ENCODE measurements at regions not wholly inside any gene's neighbourhood (a gene's known extent, or its start where the extent isn't known, plus 50 kb on each side); places are given as distances from the start of the nearest gene placed in this dataset.

DNA sequence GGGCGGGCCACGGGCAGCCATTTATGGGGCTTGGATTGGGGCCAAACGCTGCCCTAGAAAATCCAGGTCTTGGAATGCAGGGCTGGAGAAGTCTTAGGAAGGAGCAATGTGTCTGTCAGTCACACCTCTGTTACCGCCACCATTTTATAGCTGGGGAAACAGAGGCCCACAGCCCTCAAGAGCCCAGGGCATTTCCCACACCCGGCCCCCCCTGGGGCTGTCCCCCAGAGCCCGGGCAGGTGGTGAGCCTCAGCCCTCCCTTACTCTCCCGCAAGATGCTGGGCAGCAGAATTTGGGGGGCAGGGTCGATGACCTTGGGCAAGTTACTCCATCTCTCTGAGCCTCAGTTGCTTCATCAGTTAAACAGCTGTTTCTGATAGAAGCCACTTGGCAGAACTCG is 508.2 kb downstream of the SHQ1 start:
- H3K4me1 ChIP-seq (ENCODE audit: control insufficient read depth, insufficient read depth, low read length), result peaks cover 39% of the 10 kb centered on the region
- no peaks in the 10 kb centered on the region for H3K27me3 ChIP-seq (ENCODE audit: control insufficient read depth, insufficient read depth, low read length)
- H3K4me3 ChIP-seq (ENCODE audit: low read length), result no peak overlapping the region
- no peaks in the 10 kb centered on the region for H3K36me3 ChIP-seq (ENCODE audit: insufficient read depth, low read length)
- no peak overlapping the region for H3K4me2 ChIP-seq (ENCODE audit: low read length)
- no peak overlapping the region for H3K9ac ChIP-seq (ENCODE audit: low read depth, low read length)
- H3K9me3 ChIP-seq (replicated peaks; ENCODE audit: low read length), result peaks cover 12% of the 10 kb centered on the region

DNA sequence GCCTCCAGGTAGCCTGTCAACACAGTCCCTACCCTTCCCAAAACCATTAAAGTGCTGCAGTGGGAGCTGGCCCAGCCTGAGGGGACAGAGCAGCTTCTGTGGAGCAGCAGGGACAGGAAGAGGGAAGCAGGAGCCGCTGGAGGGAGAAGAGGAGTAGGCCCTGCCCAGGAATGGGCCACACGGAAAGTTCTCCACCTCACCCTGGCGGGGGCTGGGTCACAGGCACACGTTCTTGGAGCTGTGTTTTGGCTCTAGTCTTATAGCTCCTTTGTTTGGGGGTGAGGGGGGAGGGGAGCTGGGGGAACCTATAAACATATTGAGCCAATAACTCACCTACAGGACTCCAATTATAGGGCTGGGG is 508.6 kb downstream of the SHQ1 start:
- peaks cover 39% of the 10 kb centered on the region for H3K4me1 ChIP-seq (ENCODE audit: control insufficient read depth, insufficient read depth, low read length)
- peak overlapping the region; percentile 6 for H3K4me3 ChIP-seq (ENCODE audit: low read length)
- H3K36me3 ChIP-seq (ENCODE audit: insufficient read depth, low read length), result no peaks in the 10 kb centered on the region
- H3K4me2 ChIP-seq (ENCODE audit: low read length), result peak overlapping the region; percentile 21
- no peaks in the 10 kb centered on the region for H3K27me3 ChIP-seq (ENCODE audit: control insufficient read depth, insufficient read depth, low read length)
- peak overlapping the region; percentile 53 for H3K9ac ChIP-seq (ENCODE audit: low read depth, low read length)
- H3K9me3 ChIP-seq (replicated peaks; ENCODE audit: low read length), result peaks cover 12% of the 10 kb centered on the region

DNA sequence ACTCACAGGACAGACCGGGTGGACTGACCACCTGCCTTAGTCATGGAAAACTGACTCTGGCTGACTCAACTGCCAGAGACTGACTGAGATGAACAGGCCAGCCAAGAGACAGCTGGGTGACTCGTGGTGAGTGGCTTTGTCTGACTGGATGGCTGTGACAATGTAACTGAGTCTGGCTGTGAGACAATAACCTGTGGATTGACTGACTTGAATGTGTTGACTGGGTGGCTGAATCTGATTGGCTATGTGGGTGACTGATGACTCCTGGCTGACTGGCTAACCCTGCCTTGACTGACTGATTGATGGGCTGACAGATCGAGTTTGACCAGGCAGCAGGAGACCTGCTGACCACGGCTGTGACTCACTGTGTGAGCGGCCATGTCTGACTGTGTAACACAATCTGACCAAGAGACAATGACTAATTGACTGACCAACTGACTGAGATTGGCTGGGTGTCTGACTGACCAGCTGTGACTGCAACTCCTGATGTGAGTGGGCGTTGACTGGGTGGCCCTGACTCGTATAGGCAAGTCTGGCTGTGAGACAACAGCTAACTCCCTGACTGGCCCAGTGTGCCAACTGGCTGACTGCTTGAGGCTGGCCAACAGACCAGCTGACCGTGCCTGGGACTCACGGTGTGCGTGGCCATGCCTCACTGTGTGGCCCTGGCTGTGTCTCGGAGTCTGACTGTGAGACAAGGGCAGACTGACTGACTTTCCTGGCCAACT is 509.1 kb downstream of the SHQ1 start:
- peaks cover 12% of the 10 kb centered on the region for H3K9me3 ChIP-seq (replicated peaks; ENCODE audit: low read length)
- H3K4me1 ChIP-seq (ENCODE audit: control insufficient read depth, insufficient read depth, low read length), result peaks cover 39% of the 10 kb centered on the region
- H3K27me3 ChIP-seq (ENCODE audit: control insufficient read depth, insufficient read depth, low read length), result no peaks in the 10 kb centered on the region
- peak overlapping the region; percentile 6 for H3K4me3 ChIP-seq (ENCODE audit: low read length)
- H3K9ac ChIP-seq (ENCODE audit: low read depth, low read length), result peak overlapping the region; percentile 53
- H3K36me3 ChIP-seq (ENCODE audit: insufficient read depth, low read length), result no peaks in the 10 kb centered on the region
- peak overlapping the region; percentile 21 for H3K4me2 ChIP-seq (ENCODE audit: low read length)

DNA sequence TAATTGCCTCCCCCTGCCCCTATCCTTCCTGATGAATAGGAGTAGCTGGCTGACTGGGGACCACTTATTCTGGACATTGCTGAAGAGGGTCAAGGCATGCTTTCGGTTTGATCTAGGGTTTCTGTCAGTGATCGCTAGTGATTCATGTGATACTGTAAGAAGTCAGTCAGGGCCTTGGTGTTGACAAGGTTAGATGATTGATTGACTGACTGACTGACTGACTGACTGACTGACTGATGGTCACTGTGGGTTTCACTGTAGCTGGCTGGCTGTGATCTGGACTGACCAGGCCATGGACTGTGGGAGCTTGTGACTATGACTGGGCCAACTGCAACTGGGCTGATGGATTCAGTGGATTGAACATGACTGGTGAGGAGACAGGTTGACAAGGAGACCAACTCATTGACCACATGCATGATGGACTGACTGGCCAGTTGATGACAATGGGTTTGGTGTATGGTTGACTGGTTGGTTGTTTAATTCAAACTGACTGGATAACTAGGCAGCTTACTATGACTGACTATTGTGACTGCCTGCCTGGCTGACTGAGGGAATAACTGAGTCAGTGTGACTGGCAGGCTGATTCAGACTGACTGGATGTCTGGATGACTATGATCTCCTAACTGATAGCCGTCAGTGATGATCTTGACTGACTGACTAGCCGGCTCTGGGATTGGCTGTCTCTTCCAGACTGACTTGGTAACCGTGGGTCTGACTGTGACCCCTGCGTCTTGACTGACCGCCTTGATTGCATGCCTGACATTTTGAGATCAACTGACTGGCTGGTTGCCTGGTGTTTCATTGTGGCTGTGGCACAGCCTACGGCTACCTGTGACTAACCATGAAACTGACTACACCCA is 509.9 kb downstream of the SHQ1 start:
- Histone ChIP-seq H3K4me1 (ENCODE audit: control insufficient read depth, insufficient read depth, low read length) (peaks cover 34% of the 10 kb centered on the region), H3K36me3 (ENCODE audit: insufficient read depth, low read length) (no peaks in the 10 kb centered on the region), H3K4me2 (ENCODE audit: low read length) (no peak overlapping the region), H3K27me3 (ENCODE audit: control insufficient read depth, insufficient read depth, low read length) (no peaks in the 10 kb centered on the region), H3K9me3 (replicated peaks; ENCODE audit: low read length) (peaks cover 12% of the 10 kb centered on the region), H3K9ac (ENCODE audit: low read depth, low read length) (peak overlapping the region; percentile 2), H3K4me3 (ENCODE audit: low read length) (no peak overlapping the region)

DNA sequence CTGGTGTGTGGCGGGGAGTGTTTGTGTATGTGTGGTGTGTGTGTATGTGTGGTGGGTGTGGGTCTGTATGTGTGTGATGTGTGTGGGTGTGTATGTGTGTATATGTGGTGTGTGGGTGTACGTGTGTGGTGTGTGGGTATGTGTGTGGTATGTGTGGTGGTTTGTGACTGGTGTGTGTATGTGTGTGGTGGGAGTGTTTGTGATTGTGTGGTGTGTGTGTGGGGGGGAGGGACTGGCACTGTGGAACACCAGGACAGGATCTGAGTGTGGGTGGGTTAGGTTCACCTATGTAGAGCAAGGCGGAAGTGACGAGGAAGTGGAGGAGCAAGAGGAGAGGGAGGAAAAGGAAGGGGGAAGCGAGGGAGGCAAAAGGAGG is 510.8 kb downstream of the SHQ1 start:
- H3K36me3 ChIP-seq (ENCODE audit: insufficient read depth, low read length), result no peaks in the 10 kb centered on the region
- H3K9me3 ChIP-seq (replicated peaks; ENCODE audit: low read length), result peaks cover 12% of the 10 kb centered on the region
- peak overlapping the region; percentile 56 for H3K4me2 ChIP-seq (ENCODE audit: low read length)
- no peak overlapping the region for H3K9ac ChIP-seq (ENCODE audit: low read depth, low read length)
- H3K4me3 ChIP-seq (ENCODE audit: low read length), result no peak overlapping the region
- peaks cover 27% of the 10 kb centered on the region for H3K4me1 ChIP-seq (ENCODE audit: control insufficient read depth, insufficient read depth, low read length)
- peaks cover 3% of the 10 kb centered on the region for H3K27me3 ChIP-seq (ENCODE audit: control insufficient read depth, insufficient read depth, low read length)

DNA sequence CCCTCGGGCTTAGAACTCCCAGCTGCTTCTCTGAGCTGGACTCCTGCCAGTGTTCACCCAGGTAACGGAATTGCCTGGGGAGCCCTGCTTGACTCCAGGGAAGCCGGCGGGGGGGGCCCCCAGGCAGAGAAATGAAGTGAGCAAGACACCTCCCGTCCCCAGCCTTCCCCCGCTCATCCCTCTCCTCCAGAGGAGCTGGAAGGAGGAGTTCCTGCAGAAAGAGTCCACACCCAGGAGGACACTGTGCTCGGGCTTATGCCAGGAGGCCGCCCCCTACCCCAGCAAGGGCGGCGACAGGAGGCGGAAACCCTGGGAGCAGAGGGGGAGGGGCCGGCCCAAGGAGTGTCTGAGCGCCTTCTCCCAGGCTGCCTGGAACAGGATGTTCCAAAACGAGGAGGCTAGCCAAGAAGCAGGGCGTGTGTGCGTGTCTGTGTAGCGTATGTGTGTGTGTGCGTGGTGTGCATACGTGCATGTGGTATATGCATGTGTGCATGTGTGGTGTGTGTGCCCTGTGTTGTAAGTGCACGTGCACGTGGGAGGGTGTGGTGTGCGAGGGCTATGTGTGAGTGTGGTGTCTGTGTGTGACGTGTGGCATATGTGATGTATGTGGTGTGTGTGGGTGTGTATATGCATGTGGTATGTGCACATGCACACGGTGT is 511.3 kb downstream of the SHQ1 start:
- H3K4me1 ChIP-seq (ENCODE audit: control insufficient read depth, insufficient read depth, low read length), result peaks cover 26% of the 10 kb centered on the region
- H3K9ac ChIP-seq (ENCODE audit: low read depth, low read length), result no peak overlapping the region
- peaks cover 9% of the 10 kb centered on the region for H3K27me3 ChIP-seq (ENCODE audit: control insufficient read depth, insufficient read depth, low read length)
- no peaks in the 10 kb centered on the region for H3K36me3 ChIP-seq (ENCODE audit: insufficient read depth, low read length)
- H3K4me2 ChIP-seq (ENCODE audit: low read length), result peak overlapping the region; percentile 56
- peaks cover 12% of the 10 kb centered on the region for H3K9me3 ChIP-seq (replicated peaks; ENCODE audit: low read length)
- no peak overlapping the region for H3K4me3 ChIP-seq (ENCODE audit: low read length)

DNA sequence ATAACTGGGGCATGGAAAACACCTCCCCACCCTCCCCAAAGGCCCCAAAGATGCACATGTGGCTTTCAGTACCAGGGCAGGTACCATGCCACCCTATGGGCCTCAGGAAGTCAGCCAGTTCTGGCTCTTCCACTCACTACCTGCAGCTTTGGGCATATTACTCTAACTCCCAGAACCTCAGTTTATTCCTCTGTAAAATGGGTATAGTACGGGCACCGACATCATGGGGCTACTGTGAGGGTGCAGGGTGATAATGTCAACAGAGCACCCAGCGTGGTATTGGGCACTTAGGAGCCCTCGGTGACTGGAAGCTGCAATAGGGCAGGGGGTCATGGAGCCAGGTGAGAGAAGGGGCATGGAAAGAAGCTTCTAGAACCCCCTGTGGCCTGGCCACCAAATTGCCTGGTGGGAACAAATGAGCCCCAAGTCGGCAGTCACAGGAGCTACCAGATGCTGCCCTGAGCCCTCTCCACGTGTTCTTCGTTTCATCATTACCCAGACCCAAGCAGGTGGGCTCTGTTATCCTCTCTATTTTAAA is 512.1 kb downstream of the SHQ1 start:
- Histone ChIP-seq H3K9ac (ENCODE audit: low read depth, low read length) (no peak overlapping the region), H3K27me3 (ENCODE audit: control insufficient read depth, insufficient read depth, low read length) (peaks cover 9% of the 10 kb centered on the region), H3K9me3 (replicated peaks; ENCODE audit: low read length) (peaks cover 12% of the 10 kb centered on the region), H3K4me3 (ENCODE audit: low read length) (no peak overlapping the region), H3K4me2 (ENCODE audit: low read length) (no peak overlapping the region), H3K4me1 (ENCODE audit: control insufficient read depth, insufficient read depth, low read length) (peaks cover 26% of the 10 kb centered on the region), H3K36me3 (ENCODE audit: insufficient read depth, low read length) (no peaks in the 10 kb centered on the region)

DNA sequence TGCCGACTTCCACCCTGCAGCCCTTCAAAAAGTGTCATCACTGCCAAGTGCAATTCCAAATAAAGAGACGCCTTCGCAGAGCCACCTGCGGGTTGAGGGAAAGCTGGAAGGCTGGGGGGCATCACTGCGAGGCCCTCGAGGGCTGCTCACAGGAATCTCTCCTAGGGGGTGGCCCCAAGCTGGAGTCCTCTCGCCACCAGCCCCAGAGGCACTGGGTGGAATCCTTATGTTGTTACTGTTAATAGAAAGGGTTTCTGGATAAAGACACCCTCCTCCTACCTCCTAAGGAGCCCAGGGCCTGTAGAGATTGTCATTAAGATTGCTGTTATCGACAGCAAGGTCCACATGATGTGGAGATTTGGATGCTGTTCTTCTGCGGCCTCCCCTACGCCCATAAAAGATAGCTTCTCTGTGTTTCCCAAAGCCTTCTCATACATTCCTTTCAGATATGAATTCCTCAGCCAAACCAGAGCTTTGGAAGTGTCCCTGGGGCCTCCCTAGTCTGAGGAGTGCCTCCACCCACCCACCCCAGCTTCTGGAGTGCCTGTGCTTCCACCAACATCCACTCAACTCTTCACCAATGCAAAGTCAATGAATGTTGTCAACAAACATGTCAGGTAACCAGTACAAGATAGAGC is 512.7 kb downstream of the SHQ1 start:
- Histone ChIP-seq H3K27me3 (ENCODE audit: control insufficient read depth, insufficient read depth, low read length) (peaks cover 9% of the 10 kb centered on the region), H3K9me3 (replicated peaks; ENCODE audit: low read length) (peaks cover 12% of the 10 kb centered on the region), H3K4me2 (ENCODE audit: low read length) (no peak overlapping the region), H3K4me1 (ENCODE audit: control insufficient read depth, insufficient read depth, low read length) (peaks cover 26% of the 10 kb centered on the region), H3K4me3 (ENCODE audit: low read length) (no peak overlapping the region), H3K9ac (ENCODE audit: low read depth, low read length) (no peak overlapping the region), H3K36me3 (ENCODE audit: insufficient read depth, low read length) (no peaks in the 10 kb centered on the region)

DNA sequence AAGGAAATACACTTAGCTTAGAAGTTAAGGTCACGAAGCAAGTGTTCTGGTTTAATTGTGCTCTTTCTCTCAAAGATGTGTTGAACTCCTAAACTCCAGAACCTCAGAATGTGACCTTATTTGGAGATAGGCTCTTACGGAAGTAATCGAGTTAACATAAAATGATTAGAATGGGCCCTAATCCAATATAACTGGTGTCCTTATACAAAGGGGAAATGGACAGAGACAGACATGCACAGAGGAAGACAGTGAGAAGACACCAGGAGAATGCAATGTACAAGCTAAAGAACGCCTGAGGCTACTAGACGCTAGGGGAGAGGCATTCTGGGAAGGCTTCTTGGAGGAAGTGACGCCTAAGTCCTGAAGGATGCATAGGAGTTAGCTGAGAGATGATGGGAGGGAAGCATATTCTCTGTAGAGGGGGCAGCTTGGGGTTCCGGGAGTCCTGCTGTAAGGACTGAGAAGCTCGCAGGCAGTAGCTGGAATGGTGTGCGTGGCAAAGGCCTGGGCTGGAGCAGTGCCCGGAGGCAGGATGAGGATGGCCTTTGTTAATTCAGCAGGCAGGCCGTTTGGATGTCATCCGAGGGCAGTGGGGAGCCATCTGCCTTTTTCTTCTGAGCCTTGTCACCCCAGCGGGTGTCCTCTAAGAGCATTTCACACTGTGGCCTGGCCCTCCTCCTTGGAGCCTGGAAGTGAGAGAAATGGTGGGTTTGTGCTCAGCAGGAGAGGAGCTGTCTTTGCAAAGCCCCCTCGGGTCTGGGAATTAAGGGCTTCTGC is 513.4 kb downstream of the SHQ1 start:
- peaks cover 11% of the 10 kb centered on the region for H3K27me3 ChIP-seq (ENCODE audit: control insufficient read depth, insufficient read depth, low read length)
- no peaks in the 10 kb centered on the region for H3K36me3 ChIP-seq (ENCODE audit: insufficient read depth, low read length)
- H3K9me3 ChIP-seq (replicated peaks; ENCODE audit: low read length), result peaks cover 12% of the 10 kb centered on the region
- H3K4me1 ChIP-seq (ENCODE audit: control insufficient read depth, insufficient read depth, low read length), result peaks cover 26% of the 10 kb centered on the region
- H3K9ac ChIP-seq (ENCODE audit: low read depth, low read length), result no peak overlapping the region
- H3K4me3 ChIP-seq (ENCODE audit: low read length), result no peak overlapping the region
- H3K4me2 ChIP-seq (ENCODE audit: low read length), result no peak overlapping the region

DNA sequence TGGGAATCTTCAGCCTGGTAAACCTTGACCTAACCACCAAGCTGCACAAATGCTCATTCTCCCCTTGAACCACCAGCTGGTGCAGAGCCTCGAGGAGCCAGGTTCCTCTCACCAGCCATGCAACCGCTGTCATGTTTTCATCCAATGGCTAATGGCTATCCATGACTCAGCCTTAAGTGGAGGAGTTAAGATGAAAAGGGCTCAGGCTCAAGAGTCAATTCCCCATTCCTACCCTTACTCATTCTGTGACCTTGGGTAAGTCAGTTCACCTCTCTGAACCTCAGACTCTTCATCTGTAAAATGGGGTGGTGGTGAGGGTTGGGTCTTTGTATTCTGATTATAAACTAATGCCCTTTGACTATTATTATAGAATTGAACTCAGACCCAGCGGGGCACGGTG is 515.6 kb downstream of the SHQ1 start:
- Histone ChIP-seq H3K4me1 (ENCODE audit: control insufficient read depth, insufficient read depth, low read length) (peaks cover 10% of the 10 kb centered on the region), H3K4me3 (ENCODE audit: low read length) (no peak overlapping the region), H3K9ac (ENCODE audit: low read depth, low read length) (no peak overlapping the region), H3K4me2 (ENCODE audit: low read length) (no peak overlapping the region), H3K27me3 (ENCODE audit: control insufficient read depth, insufficient read depth, low read length) (peaks cover 26% of the 10 kb centered on the region), H3K9me3 (replicated peaks; ENCODE audit: low read length) (no peaks in the 10 kb centered on the region), H3K36me3 (ENCODE audit: insufficient read depth, low read length) (no peaks in the 10 kb centered on the region)
